NCI-H345 (cell line): ENCODE measurements at regions not wholly inside any gene's neighbourhood (a gene's known extent, or its start where the extent isn't known, plus 50 kb on each side); places are given as distances from the start of the nearest gene placed in this dataset.

Experiments used
- DNase-seq: peaks from one replicate; lab custom pipeline; 2025; lab: John Stamatoyannopoulos, UW

- no peak for DNase-seq
Measured at GRCh38 chr18:72086421-72086820, 457.7 kb downstream of the CBLN2 start.

- no peak for DNase-seq
Measured at GRCh38 chr18:72075040-72075439, 469.1 kb downstream of the CBLN2 start.

GRCh38 chr18:72063001-72063400 lies 481.1 kb downstream of the CBLN2 start:
- peak; percentile 95 for DNase-seq

GRCh38 chr18:72058851-72059250 lies 485.3 kb downstream of the CBLN2 start:
- no peak for DNase-seq

GRCh38 chr18:72056171-72056570 lies 488.0 kb downstream of the CBLN2 start:
- DNase-seq = peak; percentile 36

GRCh38 chr18:72041313-72042032 lies 502.7 kb downstream of the CBLN2 start:
- no peak for DNase-seq

GRCh38 chr18:72013427-72013850 lies 530.7 kb downstream of the CBLN2 start:
- no peak for DNase-seq

GRCh38 chr18:71998547-71999097 lies 545.5 kb downstream of the CBLN2 start:
- DNase-seq = no peak

GRCh38 chr18:71995904-71996465 lies 548.2 kb downstream of the CBLN2 start:
- no peak for DNase-seq

GRCh38 chr18:71994273-71994672 lies 549.9 kb downstream of the CBLN2 start:
- DNase-seq = no peak

GRCh38 chr18:71989616-71990015 lies 554.5 kb downstream of the CBLN2 start:
- no peak for DNase-seq

GRCh38 chr18:71986351-71987050 lies 557.6 kb downstream of the CBLN2 start:
- no peak for DNase-seq

- DNase-seq = no peak
Measured at GRCh38 chr18:71976744-71977143, 567.4 kb downstream of the CBLN2 start.

- DNase-seq = no peak
Measured at GRCh38 chr18:71966791-71967190, 577.4 kb downstream of the CBLN2 start.

GRCh38 chr18:71958605-71959004 lies 585.5 kb downstream of the CBLN2 start:
- no peak for DNase-seq

- peak; percentile 14 for DNase-seq
Measured at GRCh38 chr18:71951001-71951400, 593.1 kb downstream of the CBLN2 start.

GRCh38 chr18:71942433-71942832 lies 601.7 kb downstream of the CBLN2 start:
- no peak for DNase-seq

GRCh38 chr18:71939483-71939882 lies 604.7 kb downstream of the CBLN2 start:
- no peak for DNase-seq

- no peak for DNase-seq
Measured at GRCh38 chr18:71936744-71937143, 607.4 kb downstream of the CBLN2 start.

- DNase-seq = no peak
Measured at GRCh38 chr18:71919211-71919610, 624.9 kb downstream of the CBLN2 start.

- DNase-seq = no peak
Measured at GRCh38 chr18:71913641-71914040, 630.5 kb downstream of the CBLN2 start.

- no peak for DNase-seq
Measured at GRCh38 chr18:71902482-71902881, 641.7 kb downstream of the CBLN2 start.
